H1 (cell line): ENCODE measurements at regions not wholly inside any gene's neighbourhood (a gene's known extent, or its start where the extent isn't known, plus 50 kb on each side); places are given as distances from the start of the nearest gene placed in this dataset.

Source experiments
- CTCF ChIA-PET: fragments of 300-600 bp; sonication (Branson Sonifier 250); formaldehyde crosslinking; loops from one replicate; lab custom pipeline; 2021; ENCODE audit not compliant: partially characterized antibody; lab: Charles Lee
- POLR2A ChIA-PET: fragments of 300-600 bp; sonication (Branson Sonifier 250); formaldehyde crosslinking; loops from one replicate; lab custom pipeline; 2021; ENCODE audit warnings: inconsistent platforms; ENCODE audit not compliant: partially characterized antibody; lab: Charles Lee
- DNase-seq, 2 experiments: peaks; one replicate each; pipeline versions ENCODE4 v3.0.0 to v3.0.0-alpha.2; 2010 to 2022; ENCODE audit warnings: low spot score in 2 of 2, low read depth in 1 of 2, mixed read lengths in 1 of 2
- FAIRE-seq: peaks from 2 replicates; lab custom pipeline; 2011; peaks lifted over from hg19 to GRCh38; lab: Jason Lieb, UNC
- H2AFZ ChIP-seq: 2 replicates; pipeline ENCODE4 v1.8.1; 2012; ENCODE audit warnings: low read length, inconsistent platforms
- H2AK5ac ChIP-seq: 2 replicates; pipeline ENCODE4 v1.6.1; 2013; ENCODE audit warnings: low read depth, low read length
- H2BK120ac ChIP-seq: replicated peaks from 2 replicates; pipeline ENCODE3; 2013; ENCODE audit warnings: low read depth, low read length, inconsistent platforms
- H2BK12ac ChIP-seq: 2 replicates; pipeline ENCODE4 v1.6.1; 2013; ENCODE audit warnings: low read depth, low read length
- H2BK15ac ChIP-seq: 2 replicates; pipeline ENCODE4 v1.6.1; 2013; ENCODE audit warnings: low read length
- H2BK20ac ChIP-seq: 2 replicates; pipeline ENCODE4 v1.6.1; 2013; ENCODE audit warnings: low read length
- H2BK5ac ChIP-seq: 2 replicates; pipeline ENCODE4 v1.6.1; 2013; ENCODE audit warnings: low read depth, low read length
- H3K14ac ChIP-seq: 2 replicates; pipeline ENCODE4 v1.6.1; 2013; ENCODE audit warnings: inconsistent platforms; ENCODE audit not compliant: insufficient read length
- H3K18ac ChIP-seq: 2 replicates; pipeline ENCODE4 v1.6.1; 2013; ENCODE audit warnings: low read length; ENCODE audit errors: extremely low read depth
- H3K23ac ChIP-seq: 2 replicates; pipeline ENCODE4 v1.6.1; 2013; ENCODE audit warnings: inconsistent platforms; ENCODE audit not compliant: insufficient read length
- H3K23me2 ChIP-seq: 2 replicates; pipeline ENCODE4 v1.6.1; 2013; ENCODE audit warnings: low read depth, low read length
- H3K27ac ChIP-seq: 2 replicates; pipeline ENCODE4 v1.6.1; 2011; ENCODE audit warnings: low read depth, low read length, inconsistent platforms
- H3K27me3 ChIP-seq, 4 experiments: replicated peaks in 1 of 4; 1 replicate in 1 of 4; 2 replicates in 3 of 4; pipeline versions ENCODE4 v1.6.1 to v1.8.1; 2011 to 2013; ENCODE audit warnings: low read length in 3 of 4, mild to moderate bottlenecking in 3 of 4, inconsistent platforms in 2 of 4, mixed read lengths in 2 of 4, moderate library complexity in 1 of 4; ENCODE audit not compliant: control insufficient read depth in 3 of 4, insufficient read depth in 3 of 4; ENCODE audit errors: extremely low read depth in 1 of 4
- H3K36me3 ChIP-seq, 4 experiments: 2 replicates each; pipeline versions ENCODE4 v1.6.1 to v1.8.1; 2011 to 2013; ENCODE audit warnings: mild to moderate bottlenecking in 4 of 4, low read length in 3 of 4, moderate library complexity in 2 of 4, control low read depth in 1 of 4, inconsistent platforms in 1 of 4; ENCODE audit not compliant: insufficient read depth in 4 of 4, control insufficient read depth in 2 of 4
- H3K4ac ChIP-seq: replicated peaks from 2 replicates; pipeline ENCODE3; 2013; ENCODE audit warnings: low read length, low read depth, mixed read lengths, inconsistent platforms; ENCODE audit not compliant: insufficient read length
- H3K4me1 ChIP-seq, 4 experiments: replicated peaks in 1 of 4; 1 replicate in 1 of 4; 2 replicates in 3 of 4; pipeline versions ENCODE4 v1.6.1 to v1.8.1; 2011 to 2013; ENCODE audit warnings: low read length in 3 of 4, inconsistent platforms in 2 of 4, mixed read lengths in 1 of 4; ENCODE audit not compliant: insufficient read depth in 4 of 4, control insufficient read depth in 3 of 4
- H3K4me2 ChIP-seq, 2 experiments: 2 replicates each; pipeline versions ENCODE4 v1.6.1 to v1.8.1; 2011 to 2013; ENCODE audit warnings: low read depth in 2 of 2, low read length in 2 of 2, control low read depth in 1 of 2, inconsistent platforms in 1 of 2, mild to moderate bottlenecking in 1 of 2; ENCODE audit not compliant: insufficient read depth in 1 of 2
- H3K4me3 ChIP-seq, 4 experiments: fragments of 200-600, 300-600 bp in 1 of 4; sonication (generic), shearing (Covaris generic), sonication (Bioruptor Twin) in 1 of 4; 2 replicates each; pipeline versions ENCODE4 v1.5.1 to v1.8.1; 2011 to 2016; ENCODE audit warnings: low read length in 4 of 4, low read depth in 3 of 4, control low read depth in 2 of 4, inconsistent platforms in 2 of 4, mild to moderate bottlenecking in 2 of 4, mixed read lengths in 1 of 4, moderate library complexity in 1 of 4; ENCODE audit not compliant: insufficient read depth in 2 of 4; ENCODE audit errors: extremely low read depth in 1 of 4
- H3K56ac ChIP-seq: replicated peaks from 2 replicates; pipeline ENCODE3; 2013; ENCODE audit warnings: low read depth, mild to moderate bottlenecking, mixed read lengths, low read length, inconsistent platforms; ENCODE audit not compliant: insufficient read length
- H3K79me1 ChIP-seq: 2 replicates; pipeline ENCODE4 v1.6.1; 2013; ENCODE audit warnings: low read depth, low read length, control low read depth
- H3K79me2 ChIP-seq, 2 experiments: 2 replicates each; pipeline versions ENCODE4 v1.6.1 to v1.8.1; 2012 to 2013; ENCODE audit warnings: low read length in 2 of 2, mild to moderate bottlenecking in 2 of 2, inconsistent platforms in 1 of 2; ENCODE audit not compliant: insufficient read depth in 2 of 2, control insufficient read depth in 1 of 2
- H3K9ac ChIP-seq, 4 experiments: replicated peaks in 1 of 4; 1 replicate in 1 of 4; 2 replicates in 3 of 4; pipeline versions ENCODE4 v1.6.1 to v1.8.1; 2011 to 2013; ENCODE audit warnings: low read depth in 3 of 4, low read length in 3 of 4, control low read depth in 2 of 4, mild to moderate bottlenecking in 2 of 4, moderate library complexity in 2 of 4, inconsistent platforms in 1 of 4; ENCODE audit errors: extremely low read depth in 1 of 4
- H3K9me3 ChIP-seq, 2 experiments: 2 replicates each; pipeline versions ENCODE4 v1.6.1 to v1.8.1; 2012 to 2013; ENCODE audit warnings: mild to moderate bottlenecking in 2 of 2, moderate library complexity in 2 of 2, control low read depth in 1 of 2, inconsistent platforms in 1 of 2, low read depth in 1 of 2, low read length in 1 of 2, mixed read lengths in 1 of 2; ENCODE audit not compliant: insufficient read depth in 2 of 2
- H4K20me1 ChIP-seq, 2 experiments: replicated peaks in 1 of 2; 2 replicates each; pipeline versions ENCODE3 to v1.8.1; 2011 to 2013; ENCODE audit warnings: inconsistent platforms in 2 of 2, low read length in 2 of 2, mild to moderate bottlenecking in 1 of 2; ENCODE audit not compliant: insufficient read depth in 2 of 2, control insufficient read depth in 1 of 2
- H4K5ac ChIP-seq: 2 replicates; pipeline ENCODE4 v1.6.1; 2013; ENCODE audit warnings: low read length, low read depth, mixed read lengths, inconsistent platforms; ENCODE audit not compliant: insufficient read length
- H4K8ac ChIP-seq: 2 replicates; pipeline ENCODE4 v1.8.0; 2013; ENCODE audit warnings: mild to moderate bottlenecking, moderate library complexity, low read length, inconsistent platforms; ENCODE audit not compliant: insufficient read depth; ENCODE audit errors: extremely low read depth
- H4K91ac ChIP-seq: replicated peaks from 2 replicates; pipeline ENCODE3; 2013; ENCODE audit warnings: low read length, mixed read lengths, inconsistent platforms; ENCODE audit not compliant: insufficient read length
- NANOG ChIP-seq: IDR thresholded peaks from 2 replicates; pipeline ENCODE4 v1.6.1; 2011; ENCODE audit warnings: low read length, low read depth, mild to moderate bottlenecking, inconsistent platforms; ENCODE audit not compliant: insufficient read depth, poor library complexity, severe bottlenecking
- NRF1 ChIP-seq: IDR thresholded peaks from 2 replicates; pipeline ENCODE4 v1.6.1; 2011; ENCODE audit warnings: mild to moderate bottlenecking, low read depth, low read length, improper control_type of control experiment
- RAD21 ChIP-seq, 2 experiments: IDR thresholded peaks in 1 of 2; conservative IDR thresholded peaks in 1 of 2; 2 replicates each; pipeline ENCODE4 v1.6.1; 2011; ENCODE audit warnings: low read depth in 2 of 2, low read length in 2 of 2, improper control_type of control experiment in 1 of 2, inconsistent platforms in 1 of 2, mild to moderate bottlenecking in 1 of 2, moderate library complexity in 1 of 2
- SP2 ChIP-seq: IDR thresholded peaks from 2 replicates; pipeline ENCODE4 v1.6.1; 2012; ENCODE audit warnings: mild to moderate bottlenecking, low read length, inconsistent platforms
- TAF1 ChIP-seq: IDR thresholded peaks from 2 replicates; pipeline ENCODE4 v1.6.1; 2011; ENCODE audit warnings: mild to moderate bottlenecking, low read depth, low read length
- WGBS, 2 experiments: shearing (Covaris generic) in 1 of 2; methylation state at CpG; one replicate each; pipeline versions ENCODE4 v1.1.6 to v1.1.7; 2013 to 2015; ENCODE audit warnings: low lambda C conversion rate in 2 of 2, mixed read lengths in 2 of 2, inconsistent platforms in 1 of 2, low coverage in 1 of 2, missing lambda C conversion rate in 1 of 2; ENCODE audit not compliant: insufficient replicate concordance in 2 of 2, insufficient coverage in 1 of 2, insufficient read length in 1 of 2; ENCODE audit errors: extremely low coverage in 1 of 2, missing lambda C conversion rate in 1 of 2; 5-methylcytosine and 5-hydroxymethylcytosine counted together
- TF ChIP-seq, protein P1 (sequence below), 3 experiments: IDR thresholded peaks; 1 replicate in 2 of 3; 2 replicates in 1 of 3; pipeline versions ENCODE4 v1.5.1 to v1.6.1; 2011; ENCODE audit warnings: low read length in 3 of 3, mild to moderate bottlenecking in 3 of 3, inconsistent platforms in 2 of 3, low read depth in 1 of 3, moderate library complexity in 1 of 3; ENCODE audit not compliant: insufficient read depth in 1 of 3; ENCODE audit errors: control extremely low read depth in 1 of 3

DNA sequence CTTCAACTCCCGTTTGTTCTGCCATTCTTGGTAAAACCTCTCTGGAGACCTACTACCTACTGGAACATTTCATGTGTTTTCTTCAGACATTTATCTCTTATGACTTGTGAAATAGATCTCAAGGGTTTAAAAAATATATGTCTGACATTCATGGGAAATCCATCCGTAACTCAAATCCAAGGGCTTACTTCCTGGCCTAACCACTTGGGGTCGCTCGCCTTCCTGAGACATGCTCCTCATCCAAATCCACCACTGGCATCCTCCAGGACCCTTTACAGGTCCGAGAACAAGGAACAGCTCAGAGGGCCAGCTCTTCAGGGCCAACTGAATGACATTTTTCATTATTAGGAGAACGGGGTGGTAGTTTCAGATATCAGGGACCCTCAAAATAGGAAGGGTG, 235.1 kb upstream of the TUT7 start:
- Histone ChIP-seq H2BK12ac (no peak overlapping the region), H3K79me2 (no peaks in the 10 kb centered on the region)
- TF ChIP-seq NANOG = no peak
- peak; percentile 66 to 76 for TF ChIP-seq RAD21 (IDR thresholded peaks at IDR 0.05 in 1 of 2, conservative IDR thresholded peaks at IDR 0.05 in 1 of 2; ENCODE audit: low read depth in 2 of 2, low read length in 2 of 2)
- TF ChIP-seq SP2 = no peak
- no peak for TF ChIP-seq TAF1
- TF ChIP-seq, protein P1, sequence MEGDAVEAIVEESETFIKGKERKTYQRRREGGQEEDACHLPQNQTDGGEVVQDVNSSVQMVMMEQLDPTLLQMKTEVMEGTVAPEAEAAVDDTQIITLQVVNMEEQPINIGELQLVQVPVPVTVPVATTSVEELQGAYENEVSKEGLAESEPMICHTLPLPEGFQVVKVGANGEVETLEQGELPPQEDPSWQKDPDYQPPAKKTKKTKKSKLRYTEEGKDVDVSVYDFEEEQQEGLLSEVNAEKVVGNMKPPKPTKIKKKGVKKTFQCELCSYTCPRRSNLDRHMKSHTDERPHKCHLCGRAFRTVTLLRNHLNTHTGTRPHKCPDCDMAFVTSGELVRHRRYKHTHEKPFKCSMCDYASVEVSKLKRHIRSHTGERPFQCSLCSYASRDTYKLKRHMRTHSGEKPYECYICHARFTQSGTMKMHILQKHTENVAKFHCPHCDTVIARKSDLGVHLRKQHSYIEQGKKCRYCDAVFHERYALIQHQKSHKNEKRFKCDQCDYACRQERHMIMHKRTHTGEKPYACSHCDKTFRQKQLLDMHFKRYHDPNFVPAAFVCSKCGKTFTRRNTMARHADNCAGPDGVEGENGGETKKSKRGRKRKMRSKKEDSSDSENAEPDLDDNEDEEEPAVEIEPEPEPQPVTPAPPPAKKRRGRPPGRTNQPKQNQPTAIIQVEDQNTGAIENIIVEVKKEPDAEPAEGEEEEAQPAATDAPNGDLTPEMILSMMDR (IDR thresholded peaks at IDR 0.05; ENCODE audit: control extremely low read depth in 1 of 3, insufficient read depth in 1 of 3, low read depth in 1 of 3, low read length in 3 of 3) = peak; percentile 56 to 69 (median 60)
- TF ChIP-seq NRF1 = no peak
- TF ChIP-seq, all 59 proteins: peak for 2
- no peak overlapping the region for H4K91ac ChIP-seq
- H3K9ac ChIP-seq = no peak overlapping the region
- CTCF ChIA-PET = interaction anchor here (0.6 to 3.5 kb wide), 11 partner anchors 9 to 213 kb away, joined by 3 to 20 read pairs (median 4); no protein-coding TSS in a partner anchor
- H3K4me2 ChIP-seq = no peak overlapping the region
- H3K27me3 ChIP-seq = no peaks in the 10 kb centered on the region
- no peaks in the 10 kb centered on the region for H4K20me1 ChIP-seq
- H3K4me1 ChIP-seq = no peaks in the 10 kb centered on the region
- H3K23ac ChIP-seq = no peak overlapping the region
- 67% methylated on average over 6 of the region's 6 CpGs; no CpG with 5 or more reads in 1 of the 2 experiments for WGBS, 2 experiments
- DNase-seq = peak in 1 of 2 experiments; percentile 63
- H3K36me3 ChIP-seq = no peaks in the 10 kb centered on the region
- no peaks in the 10 kb centered on the region for H3K23me2 ChIP-seq
- no peak overlapping the region for H4K8ac ChIP-seq
- H3K79me1 ChIP-seq = no peaks in the 10 kb centered on the region
- H3K27ac ChIP-seq = no peak overlapping the region
- H2AFZ ChIP-seq = no peak overlapping the region
- no peak for FAIRE-seq
- H2BK120ac ChIP-seq = no peak overlapping the region
- H3K56ac ChIP-seq = no peak overlapping the region
- no peak overlapping the region for H3K4me3 ChIP-seq
- no peak overlapping the region for H4K5ac ChIP-seq
- H3K4ac ChIP-seq = no peak overlapping the region
- no peak overlapping the region for H2BK20ac ChIP-seq
- H2BK5ac ChIP-seq = no peak overlapping the region
- H3K18ac ChIP-seq = no peak overlapping the region
- H2BK15ac ChIP-seq = no peak overlapping the region
- no peak overlapping the region for H2AK5ac ChIP-seq
- H3K14ac ChIP-seq = no peak overlapping the region
- H3K9me3 ChIP-seq = no peaks in the 10 kb centered on the region
- POLR2A ChIA-PET = no interaction called here
